OCI-LY7 (cell line): ENCODE measurements at regions not wholly inside any gene's neighbourhood (a gene's known extent, or its start where the extent isn't known, plus 50 kb on each side); places are given as distances from the start of the nearest gene placed in this dataset.

Source experiments
- BruUV-seq: library from RNA; stranded (reverse); fragments of 400-500 nt; replicated peaks from 2 replicates; lab custom pipeline; 2021; lab: Mats Ljungman, UMichigan
- CTCF ChIA-PET: fragments of 300-600 bp; sonication (Branson Sonifier 250); formaldehyde crosslinking; loops from one replicate; lab custom pipeline; 2022; ENCODE audit warnings: antibody characterized with exemption; ENCODE audit not compliant: unreplicated experiment; lab: Charles Lee
- POLR2A ChIA-PET: fragments of 300-600 bp; sonication (Branson Sonifier 250); formaldehyde crosslinking; loops from one replicate; lab custom pipeline; 2022; ENCODE audit warnings: antibody characterized with exemption; lab: Charles Lee
- DNase-seq: peaks from one replicate; pipeline ENCODE4 v3.0.0-alpha.2; 2015; ENCODE audit warnings: low spot score
- H2AFZ ChIP-seq: fragments of 200-600 bp; sonication (generic), shearing (Covaris generic); 2 replicates; pipeline ENCODE4 v1.6.1; 2014; ENCODE audit warnings: mild to moderate bottlenecking, antibody characterized with exemption, low read length, moderate library complexity
- H3K27ac ChIP-seq: fragments of 200-600 bp; sonication (generic); 2 replicates; pipeline ENCODE4 v1.5.1; 2014; ENCODE audit warnings: mixed run types, low read depth, mild to moderate bottlenecking, moderate library complexity, low read length, inconsistent platforms; ENCODE audit not compliant: poor library complexity, severe bottlenecking
- H3K36me3 ChIP-seq: fragments of 200-600 bp; sonication (generic); 2 replicates; pipeline ENCODE4 v1.6.1; 2014; ENCODE audit warnings: mild to moderate bottlenecking, antibody characterized with exemption, low read length, moderate library complexity, mixed read lengths; ENCODE audit not compliant: insufficient read depth
- H3K4me1 ChIP-seq: fragments of 200-600 bp; sonication (generic); 2 replicates; pipeline ENCODE4 v1.5.1; 2014; ENCODE audit warnings: mild to moderate bottlenecking, low read length; ENCODE audit not compliant: insufficient read depth, poor library complexity, severe bottlenecking
- H3K4me2 ChIP-seq: fragments of 200-600 bp; sonication (generic); 2 replicates; pipeline ENCODE4 v1.6.1; 2014; ENCODE audit warnings: mild to moderate bottlenecking, low read length
- H3K4me3 ChIP-seq: fragments of 200-600 bp; sonication (generic); 2 replicates; pipeline ENCODE4 v1.5.1; 2014; ENCODE audit warnings: mild to moderate bottlenecking, low read depth, low read length; ENCODE audit not compliant: poor library complexity, severe bottlenecking
- H3K79me2 ChIP-seq: fragments of 200-600 bp; sonication (generic); 2 replicates; pipeline ENCODE4 v1.6.1; 2016; ENCODE audit warnings: low read depth, mild to moderate bottlenecking, low read length, moderate library complexity, mixed read lengths; ENCODE audit not compliant: insufficient read depth
- H3K9me2 ChIP-seq: fragments of 200-600 bp; sonication (generic); 2 replicates; pipeline ENCODE4 v1.6.1; 2016; ENCODE audit warnings: mild to moderate bottlenecking, low read length, mixed read lengths; ENCODE audit not compliant: insufficient read depth
- H3K9me3 ChIP-seq: fragments of 200-600 bp; sonication (generic); 2 replicates; pipeline ENCODE4 v1.6.1; 2014; ENCODE audit warnings: mild to moderate bottlenecking, mixed run types, low read length, mixed read lengths
- H4K20me1 ChIP-seq: fragments of 200-600 bp; sonication (generic); 2 replicates; pipeline ENCODE4 v1.6.1; 2014; ENCODE audit warnings: mild to moderate bottlenecking, antibody characterized with exemption, low read length, moderate library complexity, mixed read lengths; ENCODE audit not compliant: insufficient read depth
- EZH2phosphoT487 ChIP-seq: fragments of 200-600 bp; sonication (generic); IDR thresholded peaks from 2 replicates; pipeline ENCODE4 v1.6.1; 2018; ENCODE audit warnings: low read depth, borderline replicate concordance, mild to moderate bottlenecking, mixed run types, antibody characterized with exemption, low read length, moderate library complexity, mixed read lengths
- intact Hi-C: fragments of 100-400 bp; cut with micrococcal nuclease; formaldehyde crosslinking; loops from one replicate; pipeline ENCODE4 v1.10.0; 2022; ENCODE audit not compliant: unreplicated experiment
- TF ChIP-seq, protein P1 (sequence below): fragments of 200-600 bp; sonication (generic); conservative IDR thresholded peaks from 2 replicates; pipeline ENCODE4 v1.5.1; 2014; ENCODE audit warnings: mild to moderate bottlenecking, antibody characterized with exemption, low read length, moderate library complexity, mixed read lengths

DNA sequence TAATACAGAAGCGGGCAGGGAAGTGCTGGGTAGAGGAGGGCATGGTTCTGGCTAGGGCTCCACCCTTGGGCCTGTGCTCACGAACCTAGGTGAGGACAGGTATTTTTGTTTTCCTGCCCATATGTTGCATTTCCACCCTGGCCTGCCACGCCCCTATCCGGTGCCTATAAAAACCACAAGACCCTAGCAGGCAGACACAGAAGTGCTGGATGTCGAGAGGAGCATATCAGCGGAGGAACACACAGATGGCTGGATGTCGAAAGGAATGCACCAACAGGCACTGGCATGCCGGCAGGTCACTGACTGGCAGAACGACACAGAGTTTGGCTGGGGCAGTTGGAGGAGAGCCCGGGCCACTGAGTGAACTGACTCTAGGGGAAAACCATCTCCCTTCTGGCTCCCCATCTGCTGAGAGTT, 316.6 kb upstream of the BOD1L1 start:
- Histone ChIP-seq H3K36me3 (no peaks in the 10 kb centered on the region), H3K9me3 (no peaks in the 10 kb centered on the region), H4K20me1 (no peaks in the 10 kb centered on the region), H3K9me2 (no peaks in the 10 kb centered on the region), H2AFZ (no peak overlapping the region), H3K27ac (no peak overlapping the region), H3K79me2 (no peaks in the 10 kb centered on the region), H3K4me3 (no peak overlapping the region), H3K4me1 (no peaks in the 10 kb centered on the region), H3K4me2 (no peak overlapping the region)
- POLR2A ChIA-PET, result no interaction called here
- no TSS peak for BruUV-seq
- CTCF ChIA-PET, result no interaction called here
- TF ChIP-seq, protein P1, sequence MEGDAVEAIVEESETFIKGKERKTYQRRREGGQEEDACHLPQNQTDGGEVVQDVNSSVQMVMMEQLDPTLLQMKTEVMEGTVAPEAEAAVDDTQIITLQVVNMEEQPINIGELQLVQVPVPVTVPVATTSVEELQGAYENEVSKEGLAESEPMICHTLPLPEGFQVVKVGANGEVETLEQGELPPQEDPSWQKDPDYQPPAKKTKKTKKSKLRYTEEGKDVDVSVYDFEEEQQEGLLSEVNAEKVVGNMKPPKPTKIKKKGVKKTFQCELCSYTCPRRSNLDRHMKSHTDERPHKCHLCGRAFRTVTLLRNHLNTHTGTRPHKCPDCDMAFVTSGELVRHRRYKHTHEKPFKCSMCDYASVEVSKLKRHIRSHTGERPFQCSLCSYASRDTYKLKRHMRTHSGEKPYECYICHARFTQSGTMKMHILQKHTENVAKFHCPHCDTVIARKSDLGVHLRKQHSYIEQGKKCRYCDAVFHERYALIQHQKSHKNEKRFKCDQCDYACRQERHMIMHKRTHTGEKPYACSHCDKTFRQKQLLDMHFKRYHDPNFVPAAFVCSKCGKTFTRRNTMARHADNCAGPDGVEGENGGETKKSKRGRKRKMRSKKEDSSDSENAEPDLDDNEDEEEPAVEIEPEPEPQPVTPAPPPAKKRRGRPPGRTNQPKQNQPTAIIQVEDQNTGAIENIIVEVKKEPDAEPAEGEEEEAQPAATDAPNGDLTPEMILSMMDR, result no peak
- TF ChIP-seq EZH2phosphoT487, result no peak
- no peak for DNase-seq
- intact Hi-C loops, result no loop called here

DNA sequence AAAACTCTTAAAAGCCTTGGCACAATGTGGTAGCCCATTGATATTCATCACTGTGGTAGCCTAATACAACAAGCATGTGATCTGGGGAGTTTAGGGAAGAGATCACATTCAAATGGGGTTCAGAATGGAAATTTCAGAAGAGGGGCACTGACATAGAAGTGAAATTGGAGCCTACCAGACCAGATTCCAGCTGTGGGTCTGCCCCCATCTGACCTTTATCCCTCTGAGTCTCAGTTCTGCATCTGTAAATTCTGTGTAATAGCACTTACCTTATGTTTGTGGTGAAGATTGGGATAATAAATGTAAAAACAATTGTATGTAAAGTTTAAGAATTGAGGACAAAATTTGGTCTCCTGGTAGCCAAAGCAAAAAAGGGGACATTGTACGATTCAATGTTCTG, 320.4 kb upstream of the BOD1L1 start:
- Histone ChIP-seq H3K9me3 (no peaks in the 10 kb centered on the region), H3K79me2 (no peaks in the 10 kb centered on the region), H3K4me3 (no peak overlapping the region), H3K9me2 (no peaks in the 10 kb centered on the region), H3K4me1 (no peaks in the 10 kb centered on the region), H3K4me2 (no peak overlapping the region), H2AFZ (no peak overlapping the region), H3K36me3 (no peaks in the 10 kb centered on the region), H3K27ac (no peak overlapping the region), H4K20me1 (no peaks in the 10 kb centered on the region)
- POLR2A ChIA-PET, result no interaction called here
- TF ChIP-seq, protein P1, result no peak
- no peak for TF ChIP-seq EZH2phosphoT487
- CTCF ChIA-PET, result no interaction called here
- no peak for DNase-seq
- intact Hi-C loops, result no loop called here
- BruUV-seq, result no TSS peak

DNA sequence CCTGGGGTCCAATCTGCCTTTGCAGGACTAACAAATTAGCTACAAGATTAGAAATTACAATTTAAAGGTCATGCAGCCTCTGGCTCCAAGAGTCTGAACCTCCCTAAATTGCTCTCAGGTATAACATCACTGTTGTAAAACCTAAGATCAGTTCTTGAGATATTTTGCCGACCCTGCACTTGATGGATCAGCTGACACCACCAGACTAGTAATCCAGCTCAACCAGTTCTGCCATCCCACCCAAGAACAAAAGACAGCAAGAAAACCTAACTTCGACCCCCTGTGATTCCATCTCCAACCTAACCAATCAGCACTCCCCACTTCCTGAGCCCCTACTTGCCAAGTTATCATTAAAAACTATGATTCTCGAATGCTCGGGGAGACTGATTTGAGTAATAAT, 323.0 kb upstream of the BOD1L1 start:
- H3K36me3 ChIP-seq, result no peaks in the 10 kb centered on the region
- DNase-seq, result no peak
- intact Hi-C loops, result no loop called here
- H3K4me3 ChIP-seq, result no peak overlapping the region
- TF ChIP-seq, protein P1, result no peak
- TF ChIP-seq EZH2phosphoT487, result no peak
- no peak overlapping the region for H2AFZ ChIP-seq
- no peak overlapping the region for H3K4me2 ChIP-seq
- H3K79me2 ChIP-seq, result no peaks in the 10 kb centered on the region
- H3K27ac ChIP-seq, result no peak overlapping the region
- H3K9me3 ChIP-seq, result no peaks in the 10 kb centered on the region
- POLR2A ChIA-PET, result interaction anchor here (0.6 to 0.7 kb wide), 2 partner anchors 1251 to 1302 kb away, joined by 3 to 5 read pairs; no protein-coding TSS in a partner anchor
- CTCF ChIA-PET, result no interaction called here
- H4K20me1 ChIP-seq, result no peaks in the 10 kb centered on the region
- BruUV-seq, result no TSS peak
- no peaks in the 10 kb centered on the region for H3K4me1 ChIP-seq
- no peaks in the 10 kb centered on the region for H3K9me2 ChIP-seq
